Stimulated activated CD4-positive, alpha-beta T cell treated with anti-CD3 and anti-CD28 coated beads, Interleukin-15, amount 100 ng/mL, for 24 hours (primary cell): ENCODE measurements at regions not wholly inside any gene's neighbourhood (a gene's known extent, or its start where the extent isn't known, plus 50 kb on each side); places are given as distances from the start of the nearest gene placed in this dataset.

Experiments
- DNase-seq: peaks from one replicate; pipeline ENCODE4 v3.0.0-alpha.2; 2020

DNA sequence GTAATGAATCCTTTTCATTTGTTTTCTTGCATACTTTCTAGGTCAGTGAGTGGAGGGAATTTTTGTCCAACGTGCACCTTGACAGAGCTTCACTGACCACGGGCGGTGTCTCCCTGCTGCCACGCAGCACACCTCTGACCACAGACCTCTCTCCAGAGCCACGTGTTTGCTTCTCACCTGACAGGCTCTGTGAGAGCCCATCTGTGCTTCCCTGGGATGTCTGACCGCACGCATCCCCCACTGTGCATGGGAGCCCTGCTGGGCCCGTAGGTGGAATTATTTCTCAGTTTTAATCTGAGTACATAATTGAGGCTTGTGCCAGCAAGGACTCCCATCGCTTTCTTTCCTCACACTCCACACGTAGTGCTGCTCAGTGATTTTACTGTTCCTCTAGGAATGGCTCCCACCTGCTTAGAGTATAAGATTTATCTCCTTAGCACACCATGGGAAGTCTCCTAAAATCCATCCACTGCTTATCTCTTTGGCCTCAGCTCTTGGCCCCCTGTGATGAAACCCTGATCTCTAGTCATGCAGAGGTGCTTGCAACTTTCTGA is 482.6 kb downstream of the TSN start:
- no peak for DNase-seq

DNA sequence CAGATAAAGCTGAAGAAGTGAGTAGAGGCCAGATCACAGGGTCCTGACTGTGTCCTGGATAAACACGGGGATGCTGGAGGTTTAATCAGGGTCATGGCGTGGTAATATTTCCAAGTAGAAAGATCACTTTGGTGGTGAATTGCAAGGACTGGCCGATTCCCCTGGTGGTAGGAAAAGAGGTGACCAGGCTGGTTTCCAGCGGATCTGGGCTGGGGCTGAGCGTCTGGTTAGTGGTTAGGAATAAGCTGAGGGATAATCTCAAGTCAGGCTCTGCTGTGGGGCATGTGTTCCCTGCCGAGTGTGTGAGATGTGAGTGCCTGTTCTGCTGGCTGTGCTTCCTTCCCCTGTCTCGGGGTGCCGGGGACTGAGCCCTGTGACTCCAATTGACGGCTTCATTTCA is 484.0 kb downstream of the TSN start:
- DNase-seq, result no peak

DNA sequence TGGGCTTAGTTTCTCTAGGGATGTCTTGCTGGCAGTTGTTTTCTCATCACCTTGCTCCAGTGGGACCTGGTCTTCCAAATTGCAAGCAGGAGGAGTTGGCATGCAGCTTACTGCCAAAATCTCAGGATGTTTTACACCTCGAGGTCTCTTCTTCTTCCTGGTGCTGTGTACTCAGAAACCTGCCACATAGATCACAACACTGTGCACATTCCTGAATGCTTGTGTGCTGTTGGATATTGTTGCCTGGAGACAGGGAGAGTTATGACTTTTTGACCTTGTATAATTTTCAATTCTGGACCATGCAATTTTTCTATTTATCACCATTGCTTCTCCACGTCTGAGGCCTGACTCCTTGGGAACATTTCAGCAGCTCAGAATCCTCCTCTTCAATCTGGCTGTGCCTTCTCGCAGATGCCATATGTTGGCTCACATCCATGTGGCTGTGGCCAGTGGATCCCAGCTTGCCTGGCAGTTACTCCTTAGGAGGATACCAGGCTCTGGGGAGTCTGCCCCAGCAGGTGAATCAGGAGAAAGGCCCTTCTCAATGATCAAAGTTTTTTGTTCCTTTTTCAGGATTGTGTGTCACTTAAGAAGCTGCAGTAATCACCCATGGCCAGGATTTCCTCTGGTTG is 489.3 kb downstream of the TSN start:
- no peak for DNase-seq

- no peak for DNase-seq
These were observed 494.2 kb downstream of the TSN start for GRCh38 chr2:122249673-122250072.

DNA sequence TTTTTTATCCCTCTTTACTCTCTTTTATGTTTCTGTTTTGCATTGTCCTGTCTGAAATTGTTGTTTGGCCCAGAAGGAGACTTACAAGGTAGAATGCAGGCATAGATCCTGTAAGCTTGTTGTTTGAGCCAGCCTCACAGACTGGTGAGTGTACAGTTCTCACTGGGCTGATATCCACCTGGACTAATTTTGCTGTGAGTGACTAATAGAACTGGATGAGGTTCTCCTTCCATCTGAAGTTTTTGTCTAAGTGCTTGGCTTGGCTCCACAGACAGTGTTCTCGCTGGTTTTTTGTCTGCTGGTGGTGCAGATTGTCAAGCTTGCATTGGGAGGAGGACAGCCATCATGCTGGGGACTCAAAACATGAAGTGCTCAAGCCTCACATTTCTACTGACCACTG is 495.7 kb downstream of the TSN start:
- DNase-seq, result no peak

DNA sequence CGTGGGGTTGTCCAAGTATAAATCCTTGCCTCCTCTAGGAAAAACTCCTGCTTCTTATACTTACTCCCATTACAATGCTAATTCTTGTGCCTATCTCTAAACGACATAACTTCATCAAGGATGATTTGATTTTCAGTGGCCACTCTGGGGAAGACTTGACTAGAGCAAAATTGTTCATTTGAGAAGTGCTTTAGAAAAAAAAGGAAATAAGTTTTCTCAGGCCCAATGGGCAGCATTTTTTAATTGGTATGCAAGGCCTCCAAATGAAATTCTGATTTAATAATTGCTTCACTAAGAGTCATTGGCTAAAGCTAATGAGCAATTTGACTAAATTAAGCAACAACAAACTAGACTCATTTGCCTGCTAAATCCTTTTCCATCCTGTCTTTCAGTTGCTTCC is 496.1 kb downstream of the TSN start:
- no peak for DNase-seq

GRCh38 chr2:122255924-122256323 is 500.5 kb downstream of the TSN start:
- no peak for DNase-seq

GRCh38 chr2:122261911-122262310 is 506.5 kb downstream of the TSN start:
- no peak for DNase-seq

DNA sequence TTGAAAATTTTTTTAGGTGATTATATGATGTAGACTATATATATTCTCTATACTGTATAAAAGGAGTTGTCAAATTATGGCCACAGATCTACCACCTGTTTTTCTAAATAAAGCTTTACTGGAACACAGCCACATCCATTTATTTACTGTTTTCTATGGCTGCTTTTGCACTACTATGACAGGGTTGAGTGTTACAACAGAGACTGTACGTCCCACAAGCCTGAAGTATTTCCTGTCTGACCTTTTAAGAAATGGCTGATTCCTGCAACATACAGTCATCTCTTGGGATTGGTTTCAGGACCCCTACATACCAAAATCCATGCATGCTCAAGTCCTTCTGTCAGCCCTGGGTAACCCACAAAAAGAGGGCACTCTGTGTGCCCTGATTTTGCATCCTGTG is 508.3 kb downstream of the TSN start:
- DNase-seq, result no peak

GRCh38 chr2:122266636-122267035 is 511.2 kb downstream of the TSN start:
- DNase-seq, result no peak

DNA sequence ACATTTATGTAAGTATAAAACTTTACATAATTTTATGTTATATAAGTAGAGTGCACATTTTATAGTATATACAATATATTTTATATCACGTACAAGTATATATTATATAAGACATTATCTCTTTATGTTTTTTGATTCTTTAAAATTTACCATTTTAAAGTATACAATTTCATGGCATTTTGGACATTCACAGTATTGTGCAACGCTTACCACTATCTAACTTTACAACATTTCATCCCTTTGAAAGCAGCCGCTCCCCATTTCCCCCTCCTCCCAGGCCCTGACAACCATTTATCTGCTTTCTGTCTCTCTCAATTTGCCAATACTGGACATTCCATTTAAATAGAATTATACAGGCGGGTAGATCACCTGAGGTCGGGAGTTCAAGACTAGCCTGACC is 512.5 kb downstream of the TSN start:
- no peak for DNase-seq

DNA sequence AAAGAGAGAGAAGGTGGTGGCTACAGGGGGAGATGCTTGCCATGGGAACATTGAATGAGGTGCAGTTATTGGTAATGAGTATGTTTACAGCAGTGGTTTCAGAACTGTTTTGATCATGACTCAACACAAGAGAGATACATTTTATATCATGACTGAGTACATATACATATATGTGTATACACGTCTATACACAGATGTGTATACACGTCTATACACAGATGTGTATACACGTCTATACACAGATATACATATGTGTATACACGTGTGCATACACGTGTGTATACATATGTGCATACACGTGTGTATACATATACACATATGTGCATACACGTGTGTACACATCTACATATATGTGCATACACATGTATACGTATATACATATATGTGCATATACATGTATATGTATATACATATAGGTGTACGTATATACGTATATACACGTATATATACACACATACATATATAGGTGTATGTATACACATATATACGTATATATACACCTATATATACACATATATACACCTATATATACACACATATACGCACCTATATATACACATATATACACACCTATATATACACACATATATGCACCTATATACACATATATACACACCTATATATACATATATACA is 518.5 kb downstream of the TSN start:
- DNase-seq, result no peak

- DNase-seq, result no peak
These were observed 522.5 kb downstream of the TSN start for GRCh38 chr2:122277956-122278355.

DNA sequence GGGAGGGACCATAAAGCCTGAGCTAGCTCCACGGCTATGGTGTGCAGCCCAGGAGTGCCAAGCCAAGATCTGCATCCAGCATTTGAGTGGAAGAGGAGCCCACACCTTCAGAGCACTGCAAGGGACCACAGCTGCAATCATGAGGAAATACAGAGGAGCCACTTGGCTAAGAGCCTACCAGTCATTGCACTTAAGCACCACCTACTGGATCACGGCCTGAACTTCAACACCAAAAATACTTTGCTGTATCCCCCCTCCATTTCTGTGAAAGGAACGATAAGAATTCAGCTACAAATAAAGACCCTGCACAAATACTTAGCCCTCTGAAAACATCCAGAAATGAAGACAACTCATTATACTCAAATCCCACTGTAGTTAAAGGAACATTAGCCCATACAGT is 545.3 kb downstream of the TSN start:
- DNase-seq, result no peak

DNA sequence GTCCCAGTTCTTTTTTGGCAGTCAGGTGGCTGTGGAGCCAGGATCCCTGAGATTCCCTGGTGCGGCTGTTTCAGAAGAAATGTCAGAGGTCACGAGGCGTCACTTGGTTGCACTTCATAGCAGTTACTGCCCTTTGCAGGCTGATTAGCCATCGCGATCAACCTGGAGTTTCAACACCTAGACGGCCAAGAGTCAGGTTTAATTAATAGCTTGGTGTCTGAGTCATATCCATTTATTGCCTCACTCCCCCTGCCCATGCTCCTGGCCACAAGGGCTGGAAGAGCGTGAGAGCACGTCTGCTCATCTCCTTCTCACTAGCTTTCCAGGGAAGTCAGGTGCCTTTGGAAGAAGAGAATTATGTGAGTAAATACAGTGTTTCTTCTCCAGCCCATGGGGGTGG is 552.3 kb downstream of the TSN start:
- DNase-seq, result no peak

GRCh38 chr2:122315306-122315705 is 559.9 kb downstream of the TSN start:
- no peak for DNase-seq

- no peak for DNase-seq
These were observed 564.2 kb downstream of the TSN start for GRCh38 chr2:122319539-122320132.

GRCh38 chr2:122322815-122323214 is 567.4 kb downstream of the TSN start:
- DNase-seq, result no peak

- no peak for DNase-seq
These were observed 568.5 kb downstream of the TSN start for GRCh38 chr2:122323927-122324326.

DNA sequence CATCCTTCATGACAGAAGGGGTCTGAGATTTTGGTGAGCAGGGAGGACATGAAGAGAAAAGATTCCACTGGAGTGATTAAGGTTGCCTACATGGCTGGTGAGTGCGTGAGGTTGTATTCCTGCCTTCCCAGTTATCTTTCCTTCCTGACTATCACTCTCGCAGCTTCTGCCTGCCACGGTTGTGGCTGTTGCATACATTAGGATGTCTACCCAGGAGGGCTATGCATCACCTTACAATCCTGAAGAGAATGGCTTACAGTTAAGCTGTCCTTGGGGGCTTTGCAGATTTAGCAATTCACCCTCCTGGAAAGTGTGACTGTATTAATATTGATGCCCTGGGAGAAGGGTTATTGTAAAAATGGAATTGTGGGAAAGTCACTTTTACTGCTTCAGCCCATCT is 571.0 kb downstream of the TSN start:
- DNase-seq, result no peak

- no peak for DNase-seq
These were observed 573.4 kb downstream of the TSN start for GRCh38 chr2:122328816-122329215.

GRCh38 chr2:122329278-122329677 is 573.8 kb downstream of the TSN start:
- DNase-seq, result no peak

GRCh38 chr2:122333932-122334331 is 578.5 kb downstream of the TSN start:
- DNase-seq, result no peak

DNA sequence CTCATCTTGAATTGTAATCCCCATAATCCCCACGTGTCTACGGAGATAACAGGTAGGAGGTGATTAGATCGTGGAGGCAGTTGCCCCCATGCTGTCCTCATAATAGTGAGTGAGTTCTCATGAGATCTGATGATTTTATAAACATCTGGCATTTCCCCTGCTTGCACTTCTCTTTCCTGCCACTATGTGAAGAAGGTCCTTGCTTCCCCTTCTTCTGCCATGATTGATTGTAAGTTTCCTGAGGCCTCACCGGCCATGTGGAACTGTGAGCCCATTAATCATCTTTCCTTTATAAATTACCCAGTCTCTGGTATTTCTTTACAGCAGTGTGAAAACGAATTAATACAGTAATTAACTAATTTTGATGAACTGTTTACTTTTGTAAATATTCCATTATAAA is 582.5 kb downstream of the TSN start:
- no peak for DNase-seq

DNA sequence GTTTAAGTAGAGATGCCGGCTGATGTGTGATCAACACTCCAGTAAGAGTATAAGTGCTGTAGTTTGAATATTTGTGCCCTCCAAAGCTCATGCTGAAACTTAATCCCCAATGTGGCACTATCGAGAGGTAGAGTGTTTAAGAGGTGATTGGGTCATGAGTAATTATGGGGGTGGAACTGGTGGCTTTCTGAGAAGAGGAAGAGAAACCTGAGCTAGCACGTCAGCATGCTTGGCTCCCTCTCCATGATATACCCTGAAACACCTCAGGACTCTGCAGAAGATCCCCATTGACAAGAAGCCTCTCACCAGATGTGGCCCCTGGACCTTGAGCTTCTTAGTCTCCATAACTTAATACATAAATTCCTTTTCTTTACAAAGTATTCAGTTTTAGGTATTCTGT is 584.8 kb downstream of the TSN start:
- DNase-seq, result no peak
